Activated CD8-positive, alpha-beta T cell treated with anti-CD3 and anti-CD28 coated beads for 36 hours (primary cell): ENCODE measurements at regions not wholly inside any gene's neighbourhood (a gene's known extent, or its start where the extent isn't known, plus 50 kb on each side); places are given as distances from the start of the nearest gene placed in this dataset.

Experiments used
- ATAC-seq: fragments of 200-7000 bp; cut with Tn5 transposase; one replicate; pipeline ENCODE4 v1.10.0; 2021; ENCODE audit warnings: mild to moderate bottlenecking, moderate library complexity
- CTCF ChIA-PET: fragments of 350-600 bp; sonication (Branson Sonifier 250); formaldehyde crosslinking; loops from one replicate; lab custom pipeline; 2021; ENCODE audit warnings: antibody characterized with exemption; lab: Charles Lee
- POLR2A ChIA-PET: fragments of 350-600 bp; sonication (Branson Sonifier 250); formaldehyde crosslinking; loops from one replicate; lab custom pipeline; 2021; ENCODE audit warnings: antibody characterized with exemption; lab: Charles Lee
- DNase-seq: peaks from one replicate; pipeline ENCODE4 v3.0.0-alpha.2; 2020
- H3K27ac Mint-ChIP-seq: one replicate; pipeline ENCODE4 v1.8.0; 2021; ENCODE audit warnings: mild to moderate bottlenecking, mixed read lengths
- H3K27me3 Mint-ChIP-seq: one replicate; pipeline ENCODE4 v1.8.0; 2021; ENCODE audit warnings: mixed read lengths
- H3K36me3 Mint-ChIP-seq: one replicate; pipeline ENCODE4 v1.8.0; 2021; ENCODE audit warnings: low read depth, mixed read lengths
- H3K4me1 Mint-ChIP-seq: one replicate; pipeline ENCODE4 v1.8.0; 2021; ENCODE audit warnings: low read depth, mixed read lengths
- H3K4me3 Mint-ChIP-seq: one replicate; pipeline ENCODE4 v1.8.0; 2021; ENCODE audit warnings: mild to moderate bottlenecking, moderate library complexity, mixed read lengths
- H3K9me3 Mint-ChIP-seq: one replicate; pipeline ENCODE4 v1.8.0; 2021; ENCODE audit warnings: mixed read lengths
- intact Hi-C: fragments of 100-400 bp; cut with micrococcal nuclease; formaldehyde crosslinking; loops from one replicate; pipeline ENCODE4 v1.10.0; 2022
- TF ChIP-seq, protein P1 (sequence below): fragments of 200-600 bp; IDR thresholded peaks from one replicate; pipeline ENCODE4 v1.8.0; 2022; ENCODE audit warnings: antibody characterized with exemption, mild to moderate bottlenecking

DNA sequence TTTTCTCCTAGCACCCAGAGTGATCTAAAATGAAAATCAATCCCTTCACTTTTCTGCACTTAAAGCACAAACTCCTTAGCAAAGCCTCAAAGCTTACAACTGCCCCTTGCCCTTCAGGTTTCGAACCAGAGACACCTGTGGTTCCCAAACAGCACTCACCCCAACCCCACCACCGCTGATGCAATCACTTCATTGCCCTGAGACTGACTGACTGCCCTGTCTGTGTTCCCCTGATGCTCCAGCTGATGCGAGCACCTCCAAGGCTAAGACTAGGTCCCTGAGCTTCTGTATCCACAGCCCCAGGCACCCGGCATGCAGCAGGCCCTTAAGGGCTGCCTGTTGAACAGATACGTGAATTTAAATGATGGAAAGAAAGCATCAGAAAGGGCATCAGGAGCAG lies 127.3 kb downstream of the ZNF621 start:
- TF ChIP-seq, protein P1, sequence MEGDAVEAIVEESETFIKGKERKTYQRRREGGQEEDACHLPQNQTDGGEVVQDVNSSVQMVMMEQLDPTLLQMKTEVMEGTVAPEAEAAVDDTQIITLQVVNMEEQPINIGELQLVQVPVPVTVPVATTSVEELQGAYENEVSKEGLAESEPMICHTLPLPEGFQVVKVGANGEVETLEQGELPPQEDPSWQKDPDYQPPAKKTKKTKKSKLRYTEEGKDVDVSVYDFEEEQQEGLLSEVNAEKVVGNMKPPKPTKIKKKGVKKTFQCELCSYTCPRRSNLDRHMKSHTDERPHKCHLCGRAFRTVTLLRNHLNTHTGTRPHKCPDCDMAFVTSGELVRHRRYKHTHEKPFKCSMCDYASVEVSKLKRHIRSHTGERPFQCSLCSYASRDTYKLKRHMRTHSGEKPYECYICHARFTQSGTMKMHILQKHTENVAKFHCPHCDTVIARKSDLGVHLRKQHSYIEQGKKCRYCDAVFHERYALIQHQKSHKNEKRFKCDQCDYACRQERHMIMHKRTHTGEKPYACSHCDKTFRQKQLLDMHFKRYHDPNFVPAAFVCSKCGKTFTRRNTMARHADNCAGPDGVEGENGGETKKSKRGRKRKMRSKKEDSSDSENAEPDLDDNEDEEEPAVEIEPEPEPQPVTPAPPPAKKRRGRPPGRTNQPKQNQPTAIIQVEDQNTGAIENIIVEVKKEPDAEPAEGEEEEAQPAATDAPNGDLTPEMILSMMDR, result no peak
- ATAC-seq (no peak), DNase-seq (no peak)
- intact Hi-C loops, result no loop called here
- ChIA-PET POLR2A (no interaction called here), CTCF (no interaction called here)
- no peaks in the 10 kb centered on the region for H3K9me3 Mint-ChIP-seq
- no peaks in the 10 kb centered on the region for H3K4me1 Mint-ChIP-seq
- H3K4me3 Mint-ChIP-seq, result no peak overlapping the region
- H3K36me3 Mint-ChIP-seq, result no peaks in the 10 kb centered on the region
- no peak overlapping the region for H3K27ac Mint-ChIP-seq
- H3K27me3 Mint-ChIP-seq, result peaks cover 4% of the 10 kb centered on the region

DNA sequence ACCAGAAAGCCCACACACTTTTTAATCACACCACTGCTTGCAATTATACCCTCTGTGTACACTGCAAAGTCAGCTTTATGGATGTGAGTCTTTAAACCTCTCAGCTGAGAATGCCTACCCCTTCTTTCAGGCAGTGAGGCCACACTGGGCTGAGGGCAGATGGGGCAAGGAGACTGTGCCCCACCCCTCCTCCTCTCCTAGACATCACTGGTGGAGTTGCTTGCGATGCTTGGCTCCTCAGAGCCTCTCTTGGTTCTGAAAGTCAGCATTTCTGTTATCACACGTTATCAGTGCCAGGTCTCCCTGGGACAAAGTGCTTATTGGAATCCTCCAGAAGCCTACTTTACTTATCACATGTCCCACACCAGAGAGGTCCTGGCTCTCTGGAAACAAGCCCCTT lies 128.2 kb downstream of the ZNF621 start:
- no peaks in the 10 kb centered on the region for H3K9me3 Mint-ChIP-seq
- ChIA-PET CTCF (no interaction called here), POLR2A (no interaction called here)
- H3K4me3 Mint-ChIP-seq, result no peak overlapping the region
- peaks cover 4% of the 10 kb centered on the region for H3K27me3 Mint-ChIP-seq
- TF ChIP-seq, protein P1, result no peak
- intact Hi-C loops, result no loop called here
- H3K27ac Mint-ChIP-seq, result no peak overlapping the region
- H3K4me1 Mint-ChIP-seq, result no peaks in the 10 kb centered on the region
- H3K36me3 Mint-ChIP-seq, result no peaks in the 10 kb centered on the region
- ATAC-seq (no peak), DNase-seq (no peak)

DNA sequence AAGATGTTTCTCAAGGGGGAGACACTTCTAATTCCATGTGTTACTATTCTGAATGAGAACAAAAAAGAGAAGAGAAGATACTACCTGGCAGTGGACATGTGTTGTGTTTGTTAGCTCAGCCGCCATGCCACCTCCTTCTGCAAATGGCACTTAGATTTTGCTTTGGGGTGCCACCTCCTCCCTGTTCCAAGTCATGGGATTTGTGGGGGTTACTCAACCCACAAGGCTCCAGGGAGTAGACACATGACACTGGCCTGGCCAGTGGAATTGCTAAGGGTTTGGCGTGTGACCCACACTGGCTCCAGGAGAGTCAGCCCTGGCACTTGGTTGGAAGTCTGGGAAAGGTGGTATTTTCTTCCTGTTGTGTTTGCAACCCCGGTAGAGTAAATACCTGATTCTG lies 129.1 kb downstream of the ZNF621 start:
- CTCF ChIA-PET, result no interaction called here
- H3K4me1 Mint-ChIP-seq, result no peaks in the 10 kb centered on the region
- H3K9me3 Mint-ChIP-seq, result no peaks in the 10 kb centered on the region
- intact Hi-C loops, result no loop called here
- POLR2A ChIA-PET, result no interaction called here
- peaks cover 5% of the 10 kb centered on the region for H3K27me3 Mint-ChIP-seq
- H3K4me3 Mint-ChIP-seq, result no peak overlapping the region
- TF ChIP-seq, protein P1, result no peak
- DNase-seq, result no peak
- H3K36me3 Mint-ChIP-seq, result no peaks in the 10 kb centered on the region
- H3K27ac Mint-ChIP-seq, result no peak overlapping the region
- no peak for ATAC-seq

DNA sequence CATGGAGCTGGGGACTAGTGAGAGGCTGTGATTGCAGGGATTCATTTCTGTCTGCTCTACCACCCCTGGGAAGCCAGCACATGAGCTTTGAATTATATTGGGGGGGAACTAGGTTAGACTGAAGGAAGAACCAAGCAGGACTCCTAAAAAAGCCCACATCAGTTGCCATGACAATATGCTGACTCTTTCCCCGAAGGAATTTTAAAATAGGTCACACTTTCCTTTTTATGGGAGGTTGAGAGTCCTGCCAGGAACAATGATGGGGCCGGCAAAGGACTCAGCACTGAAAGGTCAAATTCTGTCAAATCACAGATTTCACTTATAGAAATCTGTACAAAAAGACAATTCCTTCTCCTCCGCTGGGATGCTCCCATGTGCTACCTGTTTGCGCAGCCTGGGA lies 130.8 kb downstream of the ZNF621 start:
- TF ChIP-seq, protein P1, result no peak
- POLR2A ChIA-PET, result no interaction called here

DNA sequence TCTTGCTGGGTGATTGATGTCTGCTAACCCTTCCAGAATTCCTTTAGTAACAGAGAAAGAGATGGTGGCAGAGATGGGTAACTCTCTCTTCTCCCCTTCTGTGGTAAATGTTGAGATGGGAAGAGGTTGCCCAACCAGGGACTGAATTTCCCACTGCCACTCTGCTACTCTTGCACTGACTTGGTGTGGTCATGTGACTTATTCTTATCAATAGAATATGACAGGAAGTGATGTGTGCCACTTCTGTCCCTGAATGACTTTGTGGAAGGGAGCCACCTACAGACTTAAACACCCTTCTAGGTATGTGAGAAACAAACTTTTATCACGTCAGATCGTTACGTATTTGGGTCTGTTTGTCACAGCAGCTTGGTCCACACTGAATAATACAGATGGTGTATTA lies 132.9 kb downstream of the ZNF621 start:
- peaks cover 7% of the 10 kb centered on the region for H3K27me3 Mint-ChIP-seq
- no peaks in the 10 kb centered on the region for H3K4me1 Mint-ChIP-seq
- ATAC-seq (no peak), DNase-seq (no peak)
- ChIA-PET CTCF (no interaction called here), POLR2A (no interaction called here)
- H3K4me3 Mint-ChIP-seq, result no peak overlapping the region
- intact Hi-C loops, result no loop called here
- TF ChIP-seq, protein P1, result no peak
- no peak overlapping the region for H3K27ac Mint-ChIP-seq
- H3K36me3 Mint-ChIP-seq, result no peaks in the 10 kb centered on the region
- no peaks in the 10 kb centered on the region for H3K9me3 Mint-ChIP-seq

More for the DNA sequence above, 130.8 kb downstream of the ZNF621 start:
- Mint-ChIP-seq H3K36me3 (no peaks in the 10 kb centered on the region), H3K27ac (no peak overlapping the region), H3K9me3 (no peaks in the 10 kb centered on the region), H3K4me1 (no peaks in the 10 kb centered on the region), H3K27me3 (peaks cover 5% of the 10 kb centered on the region), H3K4me3 (no peak overlapping the region)
- intact Hi-C loops, result no loop called here
- DNase-seq (no peak), ATAC-seq (no peak)
- CTCF ChIA-PET, result no interaction called here
